PC-3 (cell line): ENCODE measurements at regions not wholly inside any gene's neighbourhood (a gene's known extent, or its start where the extent isn't known, plus 50 kb on each side); places are given as distances from the start of the nearest gene placed in this dataset.

Source experiments
- EZH2 ChIP-seq: fragments of 300-600 bp; sonication (generic); IDR thresholded peaks from one replicate; pipeline ENCODE4 v1.6.1; 2017; ENCODE audit warnings: antibody characterized with exemption, mild to moderate bottlenecking, low read length; ENCODE audit not compliant: unreplicated experiment
- EZH2phosphoT487 ChIP-seq: fragments of 300-600 bp; sonication (generic); IDR thresholded peaks from 2 replicates; pipeline ENCODE4 v1.6.1; 2018; ENCODE audit warnings: mild to moderate bottlenecking, antibody characterized with exemption, low read length, borderline replicate concordance
- TF ChIP-seq, protein P1 (sequence below): fragments of 300-600 bp; sonication (generic); conservative IDR thresholded peaks from 2 replicates; pipeline ENCODE4 v1.5.1; 2017; ENCODE audit warnings: antibody characterized with exemption, low read depth, mild to moderate bottlenecking, low read length

DNA sequence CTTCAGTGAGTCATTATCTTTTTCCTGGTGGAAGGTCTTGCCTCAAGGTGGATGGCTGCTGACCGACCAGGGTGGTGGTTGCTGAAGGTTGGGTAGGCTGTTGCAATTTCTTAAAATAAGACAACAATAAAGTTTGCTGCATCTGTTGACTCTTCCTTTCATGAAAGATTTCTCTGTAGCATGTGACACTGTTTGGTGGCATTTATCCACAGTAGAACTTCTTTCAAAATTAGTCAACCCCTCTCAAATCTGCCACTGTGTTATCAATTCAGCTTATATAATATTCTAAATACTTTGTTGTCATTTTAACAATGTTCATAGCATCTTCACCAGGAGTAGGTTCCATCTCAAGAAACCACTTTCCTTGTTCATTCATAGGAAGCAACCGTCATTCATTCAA, 66.8 kb upstream of the ATXN1 start:
- TF ChIP-seq EZH2 (no peak), EZH2phosphoT487 (no peak)
- TF ChIP-seq, protein P1, sequence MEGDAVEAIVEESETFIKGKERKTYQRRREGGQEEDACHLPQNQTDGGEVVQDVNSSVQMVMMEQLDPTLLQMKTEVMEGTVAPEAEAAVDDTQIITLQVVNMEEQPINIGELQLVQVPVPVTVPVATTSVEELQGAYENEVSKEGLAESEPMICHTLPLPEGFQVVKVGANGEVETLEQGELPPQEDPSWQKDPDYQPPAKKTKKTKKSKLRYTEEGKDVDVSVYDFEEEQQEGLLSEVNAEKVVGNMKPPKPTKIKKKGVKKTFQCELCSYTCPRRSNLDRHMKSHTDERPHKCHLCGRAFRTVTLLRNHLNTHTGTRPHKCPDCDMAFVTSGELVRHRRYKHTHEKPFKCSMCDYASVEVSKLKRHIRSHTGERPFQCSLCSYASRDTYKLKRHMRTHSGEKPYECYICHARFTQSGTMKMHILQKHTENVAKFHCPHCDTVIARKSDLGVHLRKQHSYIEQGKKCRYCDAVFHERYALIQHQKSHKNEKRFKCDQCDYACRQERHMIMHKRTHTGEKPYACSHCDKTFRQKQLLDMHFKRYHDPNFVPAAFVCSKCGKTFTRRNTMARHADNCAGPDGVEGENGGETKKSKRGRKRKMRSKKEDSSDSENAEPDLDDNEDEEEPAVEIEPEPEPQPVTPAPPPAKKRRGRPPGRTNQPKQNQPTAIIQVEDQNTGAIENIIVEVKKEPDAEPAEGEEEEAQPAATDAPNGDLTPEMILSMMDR, result no peak
